ENCODE measurements at regions not wholly inside any gene's neighbourhood (a gene's known extent, or its start where the extent isn't known, plus 50 kb on each side); places are given as distances from the start of the nearest gene placed in this dataset.

DNA sequence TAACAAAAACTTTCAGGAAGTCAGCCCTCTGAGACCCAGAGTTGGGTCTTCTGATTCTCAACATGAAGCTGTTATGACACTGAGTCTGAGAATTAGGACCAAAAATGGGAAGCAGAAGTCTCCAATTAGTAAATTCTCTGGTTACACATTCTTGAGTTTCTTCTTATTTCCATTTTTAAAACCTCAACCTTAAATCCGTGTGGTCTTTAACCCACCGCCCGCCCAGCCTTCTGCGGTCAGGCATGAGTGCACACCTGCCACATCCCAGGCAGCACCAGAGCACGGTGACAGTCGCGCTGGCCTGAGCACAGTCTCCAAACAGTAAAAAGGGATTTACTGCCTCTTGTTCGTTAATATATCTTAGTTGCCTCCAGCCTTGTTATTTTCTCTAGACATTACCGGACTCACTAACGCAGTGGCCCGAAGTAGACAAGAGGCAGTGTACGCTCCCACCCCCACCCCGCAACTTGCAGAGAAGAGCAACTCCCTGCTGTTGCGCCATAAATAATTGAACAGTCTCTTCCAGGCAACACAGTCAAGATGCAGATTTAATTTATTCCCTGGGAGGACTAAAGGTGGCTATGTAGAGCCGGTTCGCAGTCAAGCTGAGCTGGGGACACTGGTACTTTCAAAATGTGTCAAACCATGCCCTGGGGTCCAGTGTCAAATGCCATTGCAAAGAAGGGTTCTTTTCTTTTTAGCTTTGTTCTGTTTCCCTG is 147.0 kb upstream of the CELF2 start:
- in situ Hi-C loops (cut with MboI; ENCODE audit: low sequenced_read_pairs) = no loop called here

DNA sequence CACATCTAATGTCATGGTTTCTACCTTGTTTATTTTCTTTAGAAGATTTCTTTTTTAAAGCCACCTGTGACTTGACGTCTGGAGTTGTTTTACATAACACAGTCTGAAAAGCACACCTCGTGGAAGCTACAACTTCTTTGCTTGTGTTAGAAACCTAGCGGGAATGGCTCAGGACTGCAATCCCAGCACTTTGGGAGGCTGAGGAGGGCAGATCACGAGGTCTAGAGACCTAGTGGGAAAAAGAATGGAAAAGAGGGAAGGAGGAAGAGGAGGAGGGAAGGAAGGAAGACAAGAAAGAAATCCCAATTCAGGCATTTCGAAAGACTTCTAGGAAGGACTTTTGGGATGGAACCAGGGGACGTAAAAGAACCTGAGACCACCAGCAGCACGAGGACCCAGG is 146.3 kb upstream of the CELF2 start:
- in situ Hi-C loops (cut with MboI; ENCODE audit: low sequenced_read_pairs) = no loop called here

DNA sequence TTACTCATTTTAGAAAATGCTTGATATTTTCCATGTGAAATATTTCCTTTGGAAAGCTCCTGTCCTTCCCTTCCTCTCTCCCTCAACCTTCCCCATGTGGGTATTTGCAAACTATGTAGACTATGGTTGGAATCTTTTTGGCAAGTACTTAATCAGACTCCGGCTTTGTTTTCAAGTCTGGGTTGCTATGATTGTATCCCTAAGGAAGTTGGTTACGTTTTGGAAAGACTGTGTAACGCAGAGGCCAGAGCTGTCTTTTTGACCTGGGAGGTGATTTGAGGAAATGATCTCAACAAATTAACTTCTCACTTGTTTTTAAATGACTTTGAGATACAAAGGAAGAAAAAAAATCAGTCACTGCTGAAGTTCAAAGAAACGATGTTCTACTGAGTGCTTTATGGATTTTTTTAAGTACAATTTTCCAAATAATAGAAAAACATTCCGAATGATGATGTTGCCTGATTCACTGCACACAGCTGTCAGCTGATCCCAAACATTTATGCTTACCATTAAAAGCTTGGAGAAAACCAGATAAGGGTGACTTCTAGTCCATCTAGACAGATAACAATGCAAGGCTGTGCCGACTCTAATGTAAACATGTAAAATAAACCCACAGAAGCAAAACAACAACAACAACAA is 145.5 kb upstream of the CELF2 start:
- in situ Hi-C loops (cut with MboI; ENCODE audit: low sequenced_read_pairs) = no loop called here

DNA sequence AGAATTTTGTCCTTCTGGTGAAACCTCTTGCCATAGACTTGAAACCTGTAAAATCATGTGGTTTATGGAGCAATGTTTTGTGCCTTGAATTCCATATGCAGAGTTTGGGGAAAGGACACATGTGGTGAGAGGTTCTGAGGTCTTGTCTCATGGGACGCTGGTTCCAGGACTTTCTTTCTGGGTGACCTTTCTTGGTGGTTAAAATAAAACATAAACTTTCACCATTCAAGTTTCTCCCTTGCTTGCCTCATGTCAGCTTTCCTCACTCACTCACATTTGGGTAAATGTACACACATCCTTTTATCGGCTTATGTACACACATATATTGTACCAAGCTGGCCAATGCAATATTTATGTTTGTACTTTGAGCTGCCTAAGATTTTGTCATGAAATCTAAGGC is 144.9 kb upstream of the CELF2 start:
- in situ Hi-C loops (cut with MboI; ENCODE audit: low sequenced_read_pairs) = no loop called here

DNA sequence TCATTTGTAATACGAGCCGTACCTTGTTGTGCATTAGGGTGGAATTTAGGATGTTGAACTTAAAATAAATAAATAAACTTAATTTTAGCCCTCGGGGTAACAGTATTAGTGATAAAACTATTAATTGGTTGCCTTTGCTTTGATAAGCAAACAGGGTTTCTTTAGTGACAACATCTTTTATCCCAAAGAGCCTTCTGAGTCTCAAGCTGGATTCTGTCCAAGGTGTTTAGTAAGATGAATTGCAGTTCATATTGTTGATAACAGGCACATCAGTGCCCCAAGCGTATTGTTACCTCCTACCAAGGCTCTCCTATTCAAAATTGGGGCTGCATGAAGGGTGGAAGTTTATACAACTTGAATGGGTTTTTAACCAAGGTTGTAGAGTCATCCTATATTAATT is 144.4 kb upstream of the CELF2 start:
- in situ Hi-C loops (cut with MboI; ENCODE audit: low sequenced_read_pairs) = no loop called here

DNA sequence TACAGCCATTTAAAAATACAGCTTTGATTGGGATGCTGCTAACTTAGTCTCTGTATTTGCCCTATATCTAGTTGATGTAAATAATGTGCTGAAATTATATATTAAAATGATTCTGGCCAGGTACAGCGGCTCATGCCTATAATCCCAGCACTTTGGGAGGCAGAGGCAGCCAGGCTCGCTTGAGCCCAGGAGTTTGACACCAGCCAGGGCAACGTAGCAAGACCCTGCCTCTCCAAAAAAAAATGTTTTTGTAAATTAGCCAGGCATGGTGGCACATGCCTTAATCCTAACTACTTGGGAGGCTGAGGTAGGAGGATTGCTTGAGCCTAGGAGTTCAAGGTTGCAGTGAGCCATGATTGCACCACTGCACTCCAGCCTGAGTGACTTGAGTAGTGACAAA is 143.8 kb upstream of the CELF2 start:
- in situ Hi-C loops (cut with MboI; ENCODE audit: low sequenced_read_pairs) = no loop called here

DNA sequence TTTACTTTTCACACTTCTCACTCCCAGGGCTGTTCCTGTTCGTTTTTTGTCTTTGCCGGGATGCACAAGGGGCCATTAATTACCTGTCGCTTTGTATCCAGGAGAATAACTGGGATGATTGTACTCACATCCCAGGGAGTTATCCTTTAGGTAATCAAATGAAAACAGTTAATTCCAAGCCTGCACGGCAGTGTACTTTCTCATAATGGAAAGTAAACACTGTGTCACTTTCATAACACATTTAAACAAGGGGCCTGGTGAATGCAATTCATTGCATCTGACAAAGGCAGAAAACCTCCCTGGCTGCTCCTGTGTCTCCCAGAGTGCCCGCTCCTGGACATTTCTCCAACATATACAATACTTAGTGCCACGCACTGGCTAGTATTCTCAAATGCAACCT is 138.7 kb upstream of the CELF2 start:
- in situ Hi-C loops (cut with MboI; ENCODE audit: low sequenced_read_pairs) = no loop called here

DNA sequence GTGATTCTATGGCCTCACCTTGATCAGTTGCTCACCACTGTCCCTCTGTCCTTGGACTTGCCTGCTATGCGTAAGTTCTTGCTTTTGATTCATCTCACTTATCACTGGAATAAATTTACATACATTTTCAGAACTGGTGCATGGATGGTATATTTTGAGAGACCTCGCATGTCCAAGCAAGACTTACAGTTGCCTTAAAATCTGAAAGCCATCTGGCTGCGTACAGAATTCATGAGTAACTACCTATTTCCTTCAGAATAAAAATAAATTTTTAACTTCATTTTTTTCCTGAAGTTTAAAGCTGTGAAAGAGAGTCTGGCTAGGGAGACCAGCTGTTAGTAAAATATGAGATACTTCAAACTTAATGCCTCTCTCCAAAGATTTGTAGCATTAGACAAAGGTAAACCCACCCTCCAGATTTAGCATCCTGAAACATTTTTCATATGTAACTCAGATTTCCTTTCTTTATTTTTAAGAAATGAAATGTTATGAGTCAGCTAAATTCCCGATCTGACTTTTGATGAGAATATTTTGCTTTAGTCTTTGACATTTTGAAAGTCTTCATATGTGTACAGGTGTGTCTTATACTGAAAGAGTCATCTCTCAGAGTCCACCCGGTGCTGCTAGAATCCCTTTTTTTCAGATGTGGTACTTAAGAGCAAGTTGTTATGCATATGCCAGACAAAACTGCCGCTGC is 136.4 kb upstream of the CELF2 start:
- in situ Hi-C loops (cut with MboI; ENCODE audit: low sequenced_read_pairs) = no loop called here

DNA sequence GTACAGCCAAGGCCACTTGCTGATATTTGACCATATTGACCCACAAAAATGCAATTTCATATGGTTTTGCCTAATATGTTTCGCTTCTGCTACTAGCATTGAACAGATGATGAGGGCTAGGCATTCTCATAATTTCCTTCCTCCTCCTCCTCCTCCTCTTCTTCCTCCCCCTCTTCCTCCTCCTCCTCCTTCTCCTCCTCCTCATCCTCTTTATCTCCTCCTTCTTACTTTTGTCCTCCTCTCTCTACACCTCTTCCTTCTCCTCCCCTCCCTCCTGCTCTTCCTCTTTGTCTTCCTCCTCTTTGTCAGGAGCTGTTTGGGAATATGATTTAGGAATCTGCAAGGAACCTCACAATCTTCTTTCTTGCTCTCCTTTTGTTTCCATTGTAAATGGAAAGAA is 133.9 kb upstream of the CELF2 start:
- in situ Hi-C loops (cut with MboI; ENCODE audit: low sequenced_read_pairs) = no loop called here

DNA sequence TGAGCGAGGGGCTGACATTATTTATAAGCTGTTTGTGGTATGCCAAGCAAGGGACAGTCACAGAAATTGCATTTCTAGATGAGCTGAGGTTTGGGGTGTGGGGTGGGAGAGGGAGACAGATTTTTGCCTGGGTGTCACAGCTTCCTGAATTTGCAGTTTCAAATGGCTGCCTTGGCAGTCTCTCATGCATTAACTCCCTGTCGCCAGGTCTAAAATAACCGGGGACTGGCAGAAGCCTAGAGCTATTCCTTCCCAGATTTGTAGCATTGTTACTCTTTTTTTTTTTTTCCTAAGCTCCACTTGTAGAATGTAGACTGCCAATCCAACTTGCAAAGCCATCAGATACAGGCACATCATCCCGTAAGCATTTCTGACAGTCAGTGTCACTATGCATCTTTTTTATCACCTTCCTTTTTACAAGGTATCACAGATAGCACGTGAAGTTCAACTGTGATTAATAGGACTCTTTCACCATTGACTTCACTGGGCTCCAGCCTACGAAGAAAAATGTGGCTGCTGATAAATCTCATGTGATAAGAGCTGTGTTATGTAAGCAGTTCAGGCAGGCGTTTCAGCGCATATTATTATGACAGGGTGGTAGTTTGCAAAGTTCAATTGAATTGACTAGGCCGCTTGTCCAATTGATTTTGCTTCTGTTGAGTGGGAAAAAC is 130.7 kb upstream of the CELF2 start:
- in situ Hi-C loops (cut with MboI; ENCODE audit: low sequenced_read_pairs) = no loop called here

DNA sequence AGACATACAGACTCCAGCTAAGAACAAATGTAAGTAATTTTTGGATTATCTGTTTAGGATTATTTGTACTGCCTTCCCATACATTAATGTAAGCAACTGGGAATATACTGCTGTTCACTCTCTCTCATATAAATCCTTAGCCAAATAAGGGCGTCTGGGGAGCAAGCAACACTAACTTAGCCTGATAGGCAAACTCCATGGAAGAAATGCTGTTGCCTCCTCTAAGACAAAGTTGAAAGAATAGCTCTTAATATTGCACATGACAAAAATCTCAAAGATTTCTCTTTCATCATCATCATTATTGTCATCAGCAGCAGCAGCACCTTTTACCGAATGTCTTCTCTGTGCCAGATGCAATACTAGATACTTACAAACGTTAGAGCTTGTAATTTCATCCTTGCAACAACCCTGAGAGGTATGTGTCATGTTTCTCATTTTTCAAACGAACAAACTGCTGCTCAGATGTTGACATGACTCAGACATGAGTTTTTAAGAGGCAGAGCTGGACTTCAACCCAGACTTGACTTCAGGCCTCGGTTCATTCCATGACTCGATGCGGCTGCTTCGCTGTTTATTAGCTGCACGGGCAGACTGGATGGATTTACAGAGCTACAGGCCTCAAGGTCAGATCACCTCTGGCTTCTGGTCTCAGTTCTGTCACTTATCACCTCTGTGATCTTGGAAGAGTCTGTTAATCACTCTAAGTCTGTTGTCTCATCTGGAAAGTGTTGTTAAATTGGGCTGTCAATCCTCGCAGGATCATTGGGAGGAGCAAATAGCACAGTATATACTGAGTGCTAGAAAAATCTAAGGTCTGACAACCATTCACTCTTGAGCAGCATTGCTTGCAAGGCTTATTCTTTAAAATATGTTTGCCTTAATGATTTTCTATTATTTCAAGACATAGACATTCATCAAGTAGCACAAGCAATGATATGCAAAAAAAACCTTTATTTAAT is 126.3 kb upstream of the CELF2 start:
- in situ Hi-C loops (cut with MboI; ENCODE audit: low sequenced_read_pairs) = no loop called here

DNA sequence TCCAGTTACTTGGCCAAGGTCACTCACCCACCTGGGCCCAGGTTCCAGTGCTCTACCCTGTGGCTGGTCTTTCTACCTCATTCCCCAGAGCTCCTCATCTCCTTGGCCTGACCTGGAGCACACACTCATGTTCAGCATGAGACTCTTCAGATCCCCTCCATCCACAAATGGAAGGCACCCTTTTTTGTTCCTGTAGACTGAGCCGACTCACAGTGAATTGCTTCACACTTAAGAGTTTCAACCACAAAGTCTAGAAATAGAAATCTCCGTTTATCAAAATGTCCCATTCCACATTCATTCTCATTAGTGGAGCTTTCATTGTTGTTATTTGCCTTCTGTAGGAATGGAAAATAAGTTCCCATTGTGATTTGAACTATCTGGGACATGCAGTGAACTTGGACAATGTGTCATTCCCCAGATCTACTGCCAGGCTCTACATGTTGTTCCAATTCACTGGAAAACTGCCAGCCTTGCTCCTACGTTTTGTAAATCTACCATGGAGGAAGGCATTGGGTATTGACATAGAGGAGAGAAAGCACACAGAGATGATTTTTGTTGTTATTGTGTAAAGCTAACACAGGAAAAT is 125.3 kb upstream of the CELF2 start:
- in situ Hi-C loops (cut with MboI; ENCODE audit: low sequenced_read_pairs) = no loop called here

DNA sequence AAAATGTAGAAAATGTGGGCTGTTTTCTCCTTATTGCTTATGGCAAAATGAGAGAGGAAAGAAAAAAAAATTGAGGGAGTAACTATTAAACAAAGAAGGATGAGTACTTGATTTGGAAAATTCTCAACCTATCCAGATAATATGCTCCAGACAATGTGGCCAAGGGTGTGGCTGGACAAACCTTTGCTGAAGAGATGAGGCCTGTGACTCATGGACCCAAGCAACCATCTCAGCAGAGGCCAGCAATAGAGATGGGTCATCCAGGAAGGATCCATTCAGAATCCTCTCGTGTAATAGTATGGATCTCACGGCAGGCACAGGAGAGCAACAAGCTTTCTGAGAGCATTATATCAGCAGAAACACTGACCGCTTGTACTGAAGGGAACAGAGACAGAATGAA is 120.3 kb upstream of the CELF2 start:
- in situ Hi-C loops (cut with MboI; ENCODE audit: low sequenced_read_pairs) = no loop called here

DNA sequence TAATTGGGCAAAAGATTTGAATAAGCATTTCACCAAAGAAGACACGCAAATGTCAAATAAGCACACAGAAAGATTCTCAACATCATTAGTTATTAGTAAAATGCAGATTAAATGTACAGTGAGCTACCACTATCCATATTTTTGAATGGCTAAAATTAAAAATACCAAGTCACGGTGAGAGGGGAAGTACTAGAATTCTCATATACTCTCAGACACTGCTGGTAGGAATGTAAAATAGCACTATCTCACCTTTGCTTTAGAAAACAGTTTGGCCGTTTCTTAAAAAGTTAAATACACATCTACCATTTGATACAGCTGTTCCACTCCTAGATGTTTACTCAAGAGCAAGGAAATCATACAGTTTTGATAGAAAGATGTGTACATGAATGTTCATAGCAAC is 115.8 kb upstream of the CELF2 start:
- in situ Hi-C loops (cut with MboI; ENCODE audit: low sequenced_read_pairs) = no loop called here

DNA sequence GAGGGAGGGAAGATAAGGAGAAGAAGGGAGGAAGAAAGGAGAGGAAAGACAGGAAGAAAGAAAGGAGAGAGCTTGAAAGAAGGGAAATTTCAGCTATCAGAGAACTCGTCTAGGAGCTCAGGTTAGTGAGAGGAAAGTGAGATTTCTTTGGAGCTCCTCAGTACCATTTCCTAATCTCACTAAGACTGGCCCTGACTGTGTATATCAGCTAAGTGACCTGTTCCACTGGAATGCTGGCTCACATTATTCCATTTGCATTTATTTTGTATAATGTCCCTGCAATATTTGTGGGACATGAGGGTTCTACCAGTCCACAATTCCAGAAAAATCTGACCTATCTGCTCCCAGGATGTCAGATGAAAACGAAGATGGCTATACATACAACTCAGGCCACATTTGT is 114.7 kb upstream of the CELF2 start:
- in situ Hi-C loops (cut with MboI; ENCODE audit: low sequenced_read_pairs) = no loop called here

DNA sequence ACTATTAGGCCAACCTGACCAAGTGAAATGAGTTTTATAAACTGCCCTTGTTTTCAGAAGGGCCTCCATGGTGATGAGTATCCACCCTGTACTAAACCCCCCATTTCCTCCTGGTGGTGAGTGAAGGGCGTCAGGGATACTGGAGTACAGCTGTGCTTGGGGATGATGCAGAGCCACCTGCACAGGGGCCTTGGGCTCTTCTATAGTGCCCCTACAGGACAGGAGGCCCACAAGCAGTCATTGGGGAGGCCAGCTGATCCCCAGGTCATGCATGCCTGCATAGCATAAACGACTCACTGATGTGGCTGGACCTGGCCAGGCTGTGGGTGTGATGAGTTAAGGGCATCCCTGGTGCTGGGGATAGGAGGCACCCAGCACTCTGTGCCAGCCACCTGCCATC is 114.1 kb upstream of the CELF2 start:
- in situ Hi-C loops (cut with MboI; ENCODE audit: low sequenced_read_pairs) = no loop called here

DNA sequence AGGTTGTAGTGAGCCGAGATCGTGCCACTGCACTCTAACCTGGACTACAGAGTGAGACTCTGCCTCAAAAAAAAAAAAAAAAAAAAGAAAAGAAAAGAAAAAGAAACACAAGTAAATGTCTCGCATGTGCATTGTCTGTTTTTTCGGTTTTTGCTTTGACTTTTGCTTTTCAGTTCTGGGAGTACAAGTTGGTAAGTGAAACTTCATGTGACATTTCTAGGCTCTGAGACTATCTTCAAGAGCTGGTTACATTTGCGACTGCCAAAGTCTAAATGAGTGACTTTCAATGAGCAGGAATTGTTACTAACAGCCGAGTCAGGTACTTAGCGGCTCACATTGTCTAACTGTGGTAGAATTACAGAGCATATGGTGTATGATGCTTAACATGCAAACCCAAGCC is 107.0 kb upstream of the CELF2 start:
- in situ Hi-C loops (cut with MboI; ENCODE audit: low sequenced_read_pairs) = no loop called here

DNA sequence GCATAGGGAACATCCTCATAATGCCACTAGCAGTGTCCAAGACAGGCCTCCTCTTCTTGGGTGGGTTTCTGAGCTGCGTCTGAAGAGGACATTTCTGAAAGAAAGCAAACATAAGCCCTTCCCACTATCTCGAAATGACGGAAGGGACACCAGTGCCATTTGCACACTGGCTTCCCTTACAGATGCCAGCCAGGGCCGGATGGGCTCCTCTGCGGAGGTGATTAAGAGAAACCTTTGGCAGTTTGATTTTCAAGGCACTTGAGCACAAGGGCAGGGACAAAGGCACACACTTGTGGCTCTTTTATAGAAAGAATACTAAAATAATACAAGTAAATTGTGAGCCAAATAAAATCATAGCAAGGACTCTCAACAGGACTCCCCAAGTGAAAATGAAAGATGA is 106.6 kb upstream of the CELF2 start:
- in situ Hi-C loops (cut with MboI; ENCODE audit: low sequenced_read_pairs) = no loop called here

DNA sequence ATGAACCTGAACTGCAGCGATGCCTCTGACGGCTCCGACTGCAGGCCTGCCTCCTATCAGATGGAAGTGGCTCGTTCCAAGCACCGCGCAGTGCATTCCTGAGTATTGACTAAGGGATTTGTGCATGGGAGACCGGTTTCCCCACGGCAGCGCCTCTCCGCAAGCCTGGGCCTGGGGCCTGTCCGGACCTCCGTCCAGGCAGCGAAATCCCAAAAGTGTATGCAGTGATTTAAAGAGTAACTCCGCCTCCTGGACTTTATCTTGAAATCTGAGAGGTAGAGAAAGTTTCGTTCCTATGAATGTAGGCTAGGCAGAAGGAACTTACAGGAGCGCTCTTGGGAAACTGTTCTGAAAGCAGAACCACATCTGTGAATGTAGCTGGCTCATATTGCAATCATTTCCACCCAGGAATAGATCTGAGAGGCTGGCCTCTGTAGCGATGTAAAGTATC is 106.2 kb upstream of the CELF2 start:
- in situ Hi-C loops (cut with MboI; ENCODE audit: low sequenced_read_pairs) = no loop called here

DNA sequence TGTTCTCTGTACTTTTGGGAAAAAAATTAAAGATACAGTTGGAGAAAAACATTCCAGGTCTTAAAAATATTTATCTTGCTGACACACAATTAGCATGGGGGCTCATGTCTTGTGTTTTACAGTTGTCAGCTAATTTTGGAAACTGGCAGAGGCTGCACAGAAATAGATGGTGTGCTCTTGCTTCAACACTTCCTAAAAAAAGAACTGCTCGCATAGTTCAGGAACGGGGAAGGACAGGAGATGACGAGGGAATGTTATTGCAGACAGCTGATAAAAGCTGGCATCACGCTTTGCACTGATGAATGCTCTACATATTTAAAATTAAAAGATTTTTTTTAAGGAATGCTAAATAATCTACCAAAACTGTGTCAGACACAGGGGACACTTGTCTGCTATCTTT is 103.5 kb upstream of the CELF2 start:
- in situ Hi-C loops (cut with MboI; ENCODE audit: low sequenced_read_pairs) = no loop called here

Data from HL-60/S4 treated with retinoic acid at 250 ng/mL for 4 days and 3 days (cell line).